ENCODE measurements at regions not wholly inside any gene's neighbourhood (a gene's known extent, or its start where the extent isn't known, plus 50 kb on each side); places are given as distances from the start of the nearest gene placed in this dataset.
"Not testable (repeated sequence)": the region's sequence is repeated elsewhere in the genome, so short reads cannot be mapped to it uniquely, and the experiment has no call there.

- DNase-seq: no peak
Measured at GRCh38 chr2:8559805-8560204, 122.1 kb upstream of the ID2 start.

GRCh38 chr2:8561692-8562091 lies 120.2 kb upstream of the ID2 start:
- DNase-seq: not testable (repeated sequence)

GRCh38 chr2:8563814-8564474 lies 117.9 kb upstream of the ID2 start:
- DNase-seq: no peak

GRCh38 chr2:8564475-8564874 lies 117.4 kb upstream of the ID2 start:
- no peak for DNase-seq

- DNase-seq: no peak
Measured at GRCh38 chr2:8565399-8566154, 116.3 kb upstream of the ID2 start.

GRCh38 chr2:8566155-8566670 lies 115.6 kb upstream of the ID2 start:
- no peak for DNase-seq

- peak; percentile 79 for DNase-seq
Measured at GRCh38 chr2:8566774-8567468, 114.9 kb upstream of the ID2 start.

GRCh38 chr2:8567469-8568260 lies 114.2 kb upstream of the ID2 start:
- DNase-seq: peak; percentile 30

GRCh38 chr2:8568543-8569302 lies 113.1 kb upstream of the ID2 start:
- no peak for DNase-seq

GRCh38 chr2:8569332-8569930 lies 112.4 kb upstream of the ID2 start:
- DNase-seq: no peak

GRCh38 chr2:8570637-8571036 lies 111.2 kb upstream of the ID2 start:
- no peak for DNase-seq

- DNase-seq: no peak
Measured at GRCh38 chr2:8571301-8571791, 110.5 kb upstream of the ID2 start.

GRCh38 chr2:8571792-8572499 lies 109.9 kb upstream of the ID2 start:
- peak; percentile 71 for DNase-seq

- no peak for DNase-seq
Measured at GRCh38 chr2:8572712-8573233, 109.1 kb upstream of the ID2 start.

GRCh38 chr2:8573234-8573941 lies 108.5 kb upstream of the ID2 start:
- peak; percentile 91 for DNase-seq

- no peak for DNase-seq
Measured at GRCh38 chr2:8573942-8574195, 108.0 kb upstream of the ID2 start.

- DNase-seq: peak; percentile 26
Measured at GRCh38 chr2:8574196-8575037, 107.4 kb upstream of the ID2 start.

- no peak for DNase-seq
Measured at GRCh38 chr2:8575038-8575833, 106.6 kb upstream of the ID2 start.

All from NCI-H510A treated with DMSO at 0.1 percent for 48 hours (cell line).